HCEC 1CT (cell line): ENCODE measurements at regions not wholly inside any gene's neighbourhood (a gene's known extent, or its start where the extent isn't known, plus 50 kb on each side); places are given as distances from the start of the nearest gene placed in this dataset.
"Not testable (repeated sequence)": the region's sequence is repeated elsewhere in the genome, so short reads cannot be mapped to it uniquely, and the experiment has no call there.

Experiments
- DNase-seq: peaks from one replicate; pipeline ENCODE4 v3.0.0-alpha.2; 2017

- DNase-seq: no peak
Observed at GRCh38 chr12:96085475-96085874, 50.1 kb upstream of the LTA4H start.

- DNase-seq: not testable (repeated sequence)
Observed at GRCh38 chr12:96086190-96086589, 50.8 kb upstream of the LTA4H start.

GRCh38 chr12:96091833-96092232, 56.4 kb upstream of the LTA4H start:
- peak; percentile 20 for DNase-seq

- no peak for DNase-seq
Observed at GRCh38 chr12:96093543-96094196, 58.3 kb upstream of the LTA4H start.

- no peak for DNase-seq
Observed at GRCh38 chr12:96094201-96094600, 58.8 kb upstream of the LTA4H start.

GRCh38 chr12:96098631-96099030, 63.2 kb upstream of the LTA4H start:
- no peak for DNase-seq

- no peak for DNase-seq
Observed at GRCh38 chr12:96099421-96099820, 64.0 kb upstream of the LTA4H start.

- no peak for DNase-seq
Observed at GRCh38 chr12:96099986-96100385, 64.6 kb upstream of the LTA4H start.

GRCh38 chr12:96101806-96102205, 66.4 kb upstream of the LTA4H start:
- no peak for DNase-seq

GRCh38 chr12:96103067-96103644, 67.8 kb upstream of the LTA4H start:
- no peak for DNase-seq

- no peak for DNase-seq
Observed at GRCh38 chr12:96104566-96104965, 69.2 kb upstream of the LTA4H start.

GRCh38 chr12:96106137-96106536, 70.8 kb upstream of the LTA4H start:
- no peak for DNase-seq

GRCh38 chr12:96107236-96107635, 71.8 kb upstream of the LTA4H start:
- no peak for DNase-seq

GRCh38 chr12:96108321-96108720, 72.9 kb upstream of the LTA4H start:
- DNase-seq: no peak

- DNase-seq: not testable (repeated sequence)
Observed at GRCh38 chr12:96108941-96109340, 73.6 kb upstream of the LTA4H start.

GRCh38 chr12:96112733-96113132, 77.3 kb upstream of the LTA4H start:
- no peak for DNase-seq

GRCh38 chr12:96117460-96117859, 76.7 kb upstream of the ELK3 start:
- no peak for DNase-seq

- no peak for DNase-seq
Observed at GRCh38 chr12:96120359-96121100, 73.6 kb upstream of the ELK3 start.

- DNase-seq: no peak
Observed at GRCh38 chr12:96121271-96121711, 72.9 kb upstream of the ELK3 start.

- DNase-seq: not testable (repeated sequence)
Observed at GRCh38 chr12:96128292-96128691, 65.9 kb upstream of the ELK3 start.

GRCh38 chr12:96130396-96131059, 63.6 kb upstream of the ELK3 start:
- DNase-seq: no peak

- no peak for DNase-seq
Observed at GRCh38 chr12:96131230-96131788, 62.9 kb upstream of the ELK3 start.

- no peak for DNase-seq
Observed at GRCh38 chr12:96132819-96133218, 61.4 kb upstream of the ELK3 start.
